NCI-H1694 treated with DMSO at 0.1 percent for 48 hours (cell line): ENCODE measurements at regions not wholly inside any gene's neighbourhood (a gene's known extent, or its start where the extent isn't known, plus 50 kb on each side); places are given as distances from the start of the nearest gene placed in this dataset.
A peak's percentile ranks its signal among the peaks of the same experiment; 100 is the strongest.

Experiments used
- DNase-seq: peaks from one replicate; lab custom pipeline; 2025; lab: John Stamatoyannopoulos, UW

- DNase-seq, result no peak
These were observed 64.3 kb downstream of the DMRTA2 start for GRCh38 chr1:50358962-50359361.

- no peak for DNase-seq
These were observed 66.1 kb downstream of the DMRTA2 start for GRCh38 chr1:50357186-50357585.

GRCh38 chr1:50354813-50355212 lies 68.4 kb downstream of the DMRTA2 start:
- DNase-seq, result no peak

- no peak for DNase-seq
These were observed 70.8 kb downstream of the DMRTA2 start for GRCh38 chr1:50352428-50352827.

GRCh38 chr1:50350868-50351267 lies 72.4 kb downstream of the DMRTA2 start:
- no peak for DNase-seq

GRCh38 chr1:50350421-50350820 lies 72.8 kb downstream of the DMRTA2 start:
- no peak for DNase-seq

GRCh38 chr1:50349242-50349565 lies 74.0 kb downstream of the DMRTA2 start:
- no peak for DNase-seq

- peak; percentile 79 for DNase-seq
These were observed 74.6 kb downstream of the DMRTA2 start for GRCh38 chr1:50348449-50349241.

- DNase-seq, result no peak
These were observed 75.3 kb downstream of the DMRTA2 start for GRCh38 chr1:50347933-50348332.

GRCh38 chr1:50346621-50347020 lies 76.6 kb downstream of the DMRTA2 start:
- DNase-seq, result no peak

- DNase-seq, result no peak
These were observed 79.9 kb downstream of the DMRTA2 start for GRCh38 chr1:50343323-50343722.

GRCh38 chr1:50342525-50342924 lies 80.7 kb downstream of the DMRTA2 start:
- no peak for DNase-seq

- no peak for DNase-seq
These were observed 88.2 kb downstream of the DMRTA2 start for GRCh38 chr1:50335036-50335435.

GRCh38 chr1:50333595-50333974 lies 89.7 kb downstream of the DMRTA2 start:
- no peak for DNase-seq

GRCh38 chr1:50332941-50333594 lies 90.2 kb downstream of the DMRTA2 start:
- DNase-seq, result no peak

GRCh38 chr1:50329332-50329932 lies 93.8 kb downstream of the DMRTA2 start:
- no peak for DNase-seq

- DNase-seq, result no peak
These were observed 94.7 kb downstream of the DMRTA2 start for GRCh38 chr1:50328552-50328951.

- no peak for DNase-seq
These were observed 97.2 kb downstream of the DMRTA2 start for GRCh38 chr1:50326026-50326425.

- no peak for DNase-seq
These were observed 100.7 kb downstream of the DMRTA2 start for GRCh38 chr1:50322579-50322978.

GRCh38 chr1:50318428-50318827 lies 104.8 kb downstream of the DMRTA2 start:
- DNase-seq, result no peak

- no peak for DNase-seq
These were observed 114.4 kb downstream of the DMRTA2 start for GRCh38 chr1:50308878-50309277.

GRCh38 chr1:50305808-50306207 lies 117.4 kb downstream of the DMRTA2 start:
- DNase-seq, result no peak

- no peak for DNase-seq
These were observed 122.9 kb downstream of the DMRTA2 start for GRCh38 chr1:50300297-50300696.
